ENCODE measurements at regions not wholly inside any gene's neighbourhood (a gene's known extent, or its start where the extent isn't known, plus 50 kb on each side); places are given as distances from the start of the nearest gene placed in this dataset.
A peak's percentile ranks its signal among the peaks of the same experiment; 100 is the strongest.

- Mint-ChIP-seq H3K36me3 (no peaks in the 10 kb centered on the region), H3K4me3 (peak overlapping the region in 2 of 8 donors; percentile 13 to 22), H3K9me3 (peaks cover 0 to 8% (median 1%) of the 10 kb centered on the region in 8 donors), H3K27ac (peak overlapping the region in 1 of 7 donors; percentile 69), H3K27me3 (no peaks in the 10 kb centered on the region), H3K4me1 (peaks cover 28 to 55% (median 36%) of the 10 kb centered on the region in 4 donors)
- no peak overlapping the region for H3K4me3 ChIP-seq (ENCODE audit: low read length in 2 of 2)
- H3K36me3 ChIP-seq (ENCODE audit: insufficient read depth, low read length) = no peaks in the 10 kb centered on the region
- no peaks in the 10 kb centered on the region for H3K27me3 ChIP-seq (ENCODE audit: insufficient read depth, low read length)
- CTCF ChIA-PET (ENCODE audit: partially characterized antibody) = interaction anchor here (0.7 to 1.3 kb wide), 2 partner anchors 9 to 61 kb away, joined by 3 to 4 read pairs; no protein-coding TSS in a partner anchor
- no peaks in the 10 kb centered on the region for H3K9me3 ChIP-seq (ENCODE audit: control insufficient read depth in 1 of 2, low read length in 2 of 2)
- H3K4me1 ChIP-seq (ENCODE audit: insufficient read depth, low read length) = peaks cover 43% of the 10 kb centered on the region
- intact Hi-C loops (cut with micrococcal nuclease) = no loop called here
- H3K27ac ChIP-seq (ENCODE audit: low read depth, low read length) = no peak overlapping the region
- POLR2A ChIA-PET (ENCODE audit: partially characterized antibody) = no interaction called here
- DNase-seq = no peak
These were observed 154.5 kb downstream of the CD83 start for GRCh38 chr6:14271789-14272736.

- H3K9me3 Mint-ChIP-seq = peaks cover 0 to 8% (median 1%) of the 10 kb centered on the region in 8 donors
- peaks cover 34 to 61% (median 42%) of the 10 kb centered on the region in 4 donors for H3K4me1 Mint-ChIP-seq
- Histone ChIP-seq H3K4me3 (ENCODE audit: low read length in 2 of 2) (no peak overlapping the region), H3K36me3 (ENCODE audit: insufficient read depth, low read length) (no peaks in the 10 kb centered on the region), H3K27me3 (ENCODE audit: insufficient read depth, low read length) (no peaks in the 10 kb centered on the region), H3K9me3 (ENCODE audit: control insufficient read depth in 1 of 2, low read length in 2 of 2) (no peaks in the 10 kb centered on the region), H3K4me1 (ENCODE audit: insufficient read depth, low read length) (peaks cover 49% of the 10 kb centered on the region), H3K27ac (ENCODE audit: low read depth, low read length) (no peak overlapping the region)
- ChIA-PET CTCF (ENCODE audit: partially characterized antibody) (no interaction called here), POLR2A (ENCODE audit: partially characterized antibody) (no interaction called here)
- H3K27ac Mint-ChIP-seq = no peak overlapping the region
- intact Hi-C loops (cut with micrococcal nuclease) = no loop called here
- no peaks in the 10 kb centered on the region for H3K27me3 Mint-ChIP-seq
- no peak for DNase-seq
- H3K36me3 Mint-ChIP-seq = no peaks in the 10 kb centered on the region
- no peak overlapping the region for H3K4me3 Mint-ChIP-seq
These were observed 155.1 kb downstream of the CD83 start for GRCh38 chr6:14272737-14273085.

- DNase-seq = no peak
- Histone ChIP-seq H3K36me3 (ENCODE audit: insufficient read depth, low read length) (no peaks in the 10 kb centered on the region), H3K9me3 (ENCODE audit: control insufficient read depth in 1 of 2, low read length in 2 of 2) (no peaks in the 10 kb centered on the region), H3K4me1 (ENCODE audit: insufficient read depth, low read length) (peaks cover 54% of the 10 kb centered on the region), H3K4me3 (ENCODE audit: low read length in 2 of 2) (no peak overlapping the region), H3K27me3 (ENCODE audit: insufficient read depth, low read length) (no peaks in the 10 kb centered on the region), H3K27ac (ENCODE audit: low read depth, low read length) (no peak overlapping the region)
- Mint-ChIP-seq H3K4me3 (no peak overlapping the region), H3K27ac (no peak overlapping the region), H3K4me1 (peaks cover 38 to 66% (median 47%) of the 10 kb centered on the region in 4 donors), H3K27me3 (no peaks in the 10 kb centered on the region), H3K36me3 (no peaks in the 10 kb centered on the region), H3K9me3 (peaks cover 0 to 8% (median 1%) of the 10 kb centered on the region in 8 donors)
- intact Hi-C loops (cut with micrococcal nuclease) = no loop called here
- ChIA-PET POLR2A (ENCODE audit: partially characterized antibody) (no interaction called here), CTCF (ENCODE audit: partially characterized antibody) (no interaction called here)
These were observed 155.6 kb downstream of the CD83 start for GRCh38 chr6:14273191-14273590.

GRCh38 chr6:14274016-14274415 is 156.4 kb downstream of the CD83 start:
- H3K4me3 Mint-ChIP-seq = no peak overlapping the region

GRCh38 chr6:14274546-14275492 is 157.2 kb downstream of the CD83 start:
- peaks cover 36 to 66% (median 47%) of the 10 kb centered on the region in 4 donors for H3K4me1 Mint-ChIP-seq

More at GRCh38 chr6:14274016-14274415, 156.4 kb downstream of the CD83 start:
- intact Hi-C loops (cut with micrococcal nuclease) = no loop called here
- peaks cover 0 to 8% (median 1%) of the 10 kb centered on the region in 8 donors for H3K9me3 Mint-ChIP-seq
- no peak overlapping the region for H3K27ac ChIP-seq (ENCODE audit: low read depth, low read length)
- H3K27me3 ChIP-seq (ENCODE audit: insufficient read depth, low read length) = no peaks in the 10 kb centered on the region
- peaks cover 59% of the 10 kb centered on the region for H3K4me1 ChIP-seq (ENCODE audit: insufficient read depth, low read length)
- POLR2A ChIA-PET (ENCODE audit: partially characterized antibody) = no interaction called here
- no peaks in the 10 kb centered on the region for H3K27me3 Mint-ChIP-seq
- DNase-seq = no peak
- no peak overlapping the region for H3K4me3 ChIP-seq (ENCODE audit: low read length in 2 of 2)
- CTCF ChIA-PET (ENCODE audit: partially characterized antibody) = no interaction called here
- H3K36me3 Mint-ChIP-seq = no peaks in the 10 kb centered on the region
- H3K9me3 ChIP-seq (ENCODE audit: control insufficient read depth in 1 of 2, low read length in 2 of 2) = no peaks in the 10 kb centered on the region
- peak overlapping the region in 1 of 7 donors; percentile 42 for H3K27ac Mint-ChIP-seq
- peaks cover 38 to 68% (median 48%) of the 10 kb centered on the region in 4 donors for H3K4me1 Mint-ChIP-seq
- H3K36me3 ChIP-seq (ENCODE audit: insufficient read depth, low read length) = no peaks in the 10 kb centered on the region

GRCh38 chr6:14275493-14275851 is 157.9 kb downstream of the CD83 start:
- Mint-ChIP-seq H3K4me3 (peak overlapping the region in 4 of 8 donors; percentile 13 to 63 (median 50)), H3K27ac (peak overlapping the region in 4 of 7 donors; percentile 38 to 86 (median 71)), H3K9me3 (peaks cover 0 to 15% (median 5%) of the 10 kb centered on the region in 8 donors), H3K27me3 (no peaks in the 10 kb centered on the region), H3K4me1 (peaks cover 36 to 63% (median 43%) of the 10 kb centered on the region in 4 donors), H3K36me3 (peaks cover 0 to 3% of the 10 kb centered on the region in 2 donors)
- DNase-seq = no peak
- Histone ChIP-seq H3K4me1 (ENCODE audit: insufficient read depth, low read length) (peaks cover 53% of the 10 kb centered on the region), H3K27me3 (ENCODE audit: insufficient read depth, low read length) (no peaks in the 10 kb centered on the region), H3K27ac (ENCODE audit: low read depth, low read length) (no peak overlapping the region), H3K36me3 (ENCODE audit: insufficient read depth, low read length) (no peaks in the 10 kb centered on the region), H3K9me3 (ENCODE audit: control insufficient read depth in 1 of 2, low read length in 2 of 2) (no peaks in the 10 kb centered on the region), H3K4me3 (ENCODE audit: low read length in 2 of 2) (no peak overlapping the region)
- ChIA-PET POLR2A (ENCODE audit: partially characterized antibody) (interaction anchor here (1.1 kb wide), 1 partner anchor 65 kb away, joined by 3 read pairs; no protein-coding TSS in a partner anchor), CTCF (ENCODE audit: partially characterized antibody) (no interaction called here)
- intact Hi-C loops (cut with micrococcal nuclease) = loop anchor here (5.0 kb wide), 2 partner anchors 182 to 972 kb away; partner anchors contain the start of gene JARID2

More at GRCh38 chr6:14274546-14275492, 157.2 kb downstream of the CD83 start:
- H3K4me1 ChIP-seq (ENCODE audit: insufficient read depth, low read length) = peaks cover 59% of the 10 kb centered on the region
- Mint-ChIP-seq H3K4me3 (peak overlapping the region in 3 of 8 donors; percentile 21 to 50 (median 43)), H3K27me3 (no peaks in the 10 kb centered on the region), H3K9me3 (peaks cover 0 to 8% (median 1%) of the 10 kb centered on the region in 8 donors), H3K36me3 (no peaks in the 10 kb centered on the region), H3K27ac (peak overlapping the region in 2 of 7 donors; percentile 77 to 82)
- no peak overlapping the region for H3K4me3 ChIP-seq (ENCODE audit: low read length in 2 of 2)
- H3K27me3 ChIP-seq (ENCODE audit: insufficient read depth, low read length) = no peaks in the 10 kb centered on the region
- no peak overlapping the region for H3K27ac ChIP-seq (ENCODE audit: low read depth, low read length)
- no peak for DNase-seq
- H3K9me3 ChIP-seq (ENCODE audit: control insufficient read depth in 1 of 2, low read length in 2 of 2) = no peaks in the 10 kb centered on the region
- ChIA-PET POLR2A (ENCODE audit: partially characterized antibody) (no interaction called here), CTCF (ENCODE audit: partially characterized antibody) (no interaction called here)
- intact Hi-C loops (cut with micrococcal nuclease) = loop anchor here (5.0 kb wide), 2 partner anchors 182 to 972 kb away; partner anchors contain the start of gene JARID2
- H3K36me3 ChIP-seq (ENCODE audit: insufficient read depth, low read length) = no peaks in the 10 kb centered on the region
